GM12875 (cell line): ENCODE measurements at regions not wholly inside any gene's neighbourhood (a gene's known extent, or its start where the extent isn't known, plus 50 kb on each side); places are given as distances from the start of the nearest gene placed in this dataset.
"Not testable (repeated sequence)": the region's sequence is repeated elsewhere in the genome, so short reads cannot be mapped to it uniquely, and the experiment has no call there.

Source experiments
- H3K4me3 ChIP-seq: one replicate; pipeline ENCODE4 v1.5.1; 2011; ENCODE audit warnings: low read depth, low read length, control low read depth
- CTCF ChIP-seq: IDR thresholded peaks from 2 replicates; pipeline ENCODE4 v1.5.1; 2011; ENCODE audit warnings: low read depth, mild to moderate bottlenecking, control low read depth, inconsistent platforms, low read length, moderate library complexity, borderline replicate concordance; ENCODE audit not compliant: insufficient read depth

GRCh38 chr10:113480081-113480360 lies 72.8 kb upstream of the HABP2 start:
- no peak for TF ChIP-seq CTCF
- H3K4me3 ChIP-seq, result no peak overlapping the region

GRCh38 chr10:113480851-113481502 lies 71.9 kb upstream of the HABP2 start:
- no peak overlapping the region for H3K4me3 ChIP-seq
- TF ChIP-seq CTCF, result no peak

GRCh38 chr10:113484487-113484886 lies 68.4 kb upstream of the HABP2 start:
- H3K4me3 ChIP-seq, result no peak overlapping the region
- TF ChIP-seq CTCF, result no peak

GRCh38 chr10:113485736-113486135 lies 67.1 kb upstream of the HABP2 start:
- TF ChIP-seq CTCF, result no peak
- H3K4me3 ChIP-seq, result no peak overlapping the region

- TF ChIP-seq CTCF, result no peak
- H3K4me3 ChIP-seq, result no peak overlapping the region
These were observed 66.3 kb upstream of the HABP2 start for GRCh38 chr10:113486531-113486930.

GRCh38 chr10:113487154-113487553 lies 65.7 kb upstream of the HABP2 start:
- H3K4me3 ChIP-seq, result no peak overlapping the region
- TF ChIP-seq CTCF, result no peak

- H3K4me3 ChIP-seq, result no peak overlapping the region
- no peak for TF ChIP-seq CTCF
These were observed 64.7 kb upstream of the HABP2 start for GRCh38 chr10:113488186-113488585.

- H3K4me3 ChIP-seq, result not testable (repeated sequence)
These were observed 63.3 kb upstream of the HABP2 start for GRCh38 chr10:113489522-113489921.
